Fibroblast of lung (primary cell): ENCODE measurements at regions not wholly inside any gene's neighbourhood (a gene's known extent, or its start where the extent isn't known, plus 50 kb on each side); places are given as distances from the start of the nearest gene placed in this dataset.

Experiments used
- CTCF ChIP-seq, 2 donors: IDR thresholded peaks in 1 of 2; conservative IDR thresholded peaks in 1 of 2; 1 replicate in 1 of 2; 2 replicates in 1 of 2; pipeline ENCODE4 v1.5.1; 2011 to 2012; ENCODE audit warnings: low read length in 2 of 2, control low read depth in 1 of 2, inconsistent platforms in 1 of 2, low read depth in 1 of 2, mild to moderate bottlenecking in 1 of 2
- EZH2 ChIP-seq: IDR thresholded peaks from 2 replicates; pipeline ENCODE4 v1.5.1; 2012; ENCODE audit warnings: low read length, control low read depth, mild to moderate bottlenecking; ENCODE audit errors: missing control alignments

GRCh38 chr1:166488327-166488726 lies 321.5 kb upstream of the FAM78B start:
- TF ChIP-seq CTCF (conservative IDR thresholded peaks at IDR 0.05 in 1 of 2, IDR thresholded peaks at IDR 0.05 in 1 of 2; ENCODE audit: low read depth in 1 of 2, low read length in 2 of 2) = no peak
- no peak for TF ChIP-seq EZH2
